Caco-2 (cell line): ENCODE measurements at regions not wholly inside any gene's neighbourhood (a gene's known extent, or its start where the extent isn't known, plus 50 kb on each side); places are given as distances from the start of the nearest gene placed in this dataset.
"Not testable (repeated sequence)": the region's sequence is repeated elsewhere in the genome, so short reads cannot be mapped to it uniquely, and the experiment has no call there.

Experiments used
- BruUV-seq: library from RNA; stranded (reverse); fragments of 400-500 nt; replicated peaks from 2 replicates; lab custom pipeline; 2021; lab: Mats Ljungman, UMichigan
- CTCF ChIA-PET: fragments of 300-600 bp; sonication (Branson Sonifier 250); formaldehyde crosslinking; loops from one replicate; lab custom pipeline; 2022; ENCODE audit warnings: antibody characterized with exemption; lab: Charles Lee
- POLR2A ChIA-PET: fragments of 300-600 bp; sonication (Branson Sonifier 250); formaldehyde crosslinking; loops from one replicate; lab custom pipeline; 2022; ENCODE audit warnings: antibody characterized with exemption; lab: Charles Lee
- DNase-seq, 2 experiments: peaks; one replicate each; pipeline versions ENCODE4 v3.0.0 to v3.0.0-alpha.2; 2020 to 2022
- H3K27me3 ChIP-seq: replicated peaks from 2 replicates; pipeline ENCODE4 v1.6.0; 2011; ENCODE audit warnings: low read length; ENCODE audit not compliant: control insufficient read depth, insufficient read depth
- H3K36me3 ChIP-seq: 2 replicates; pipeline ENCODE4 v1.5.1; 2011; ENCODE audit warnings: low read length; ENCODE audit not compliant: control insufficient read depth, insufficient read depth
- H3K4me1 ChIP-seq: fragments of 250-450 bp; sonication (Bioruptor Pico); 2 replicates; pipeline ENCODE4 v1.5.1; 2020; ENCODE audit warnings: mild to moderate bottlenecking
- H3K4me3 ChIP-seq: 2 replicates; pipeline ENCODE4 v1.5.1; 2011; ENCODE audit warnings: low read depth, mild to moderate bottlenecking, control low read depth, low read length
- H3K9me3 ChIP-seq: fragments of 250-450 bp; sonication (Bioruptor Pico); 2 replicates; pipeline ENCODE4 v1.5.1; 2020; ENCODE audit warnings: mild to moderate bottlenecking, moderate library complexity
- H3K27ac Mint-ChIP-seq: one replicate; pipeline ENCODE4 v1.8.0; 2022; ENCODE audit warnings: mixed read lengths; ENCODE audit not compliant: unreplicated experiment
- H3K27me3 Mint-ChIP-seq: one replicate; pipeline ENCODE4 v1.8.0; 2022; ENCODE audit warnings: mixed read lengths; ENCODE audit not compliant: insufficient read depth, unreplicated experiment
- H3K36me3 Mint-ChIP-seq: one replicate; pipeline ENCODE4 v1.8.0; 2022; ENCODE audit warnings: mild to moderate bottlenecking, mixed read lengths; ENCODE audit not compliant: insufficient read depth, unreplicated experiment
- H3K4me1 Mint-ChIP-seq: one replicate; pipeline ENCODE4 v1.8.0; 2022; ENCODE audit warnings: low read depth, mixed read lengths; ENCODE audit not compliant: unreplicated experiment
- H3K4me3 Mint-ChIP-seq: one replicate; pipeline ENCODE4 v1.8.0; 2022; ENCODE audit warnings: mild to moderate bottlenecking, moderate library complexity, mixed read lengths; ENCODE audit not compliant: unreplicated experiment
- H3K9me3 Mint-ChIP-seq: one replicate; pipeline ENCODE4 v1.8.0; 2022; ENCODE audit warnings: mixed read lengths; ENCODE audit not compliant: unreplicated experiment
- CTCF ChIP-seq, 2 experiments: fragments of 200-600 bp in 1 of 2; IDR thresholded peaks; 1 replicate in 1 of 2; 2 replicates in 1 of 2; pipeline versions ENCODE4 v1.5.1 to v1.8.0; 2011 to 2022; ENCODE audit warnings: antibody characterized with exemption in 1 of 2, control low read depth in 1 of 2, inconsistent platforms in 1 of 2, low read depth in 1 of 2, low read length in 1 of 2, mild to moderate bottlenecking in 1 of 2, moderate library complexity in 1 of 2; ENCODE audit not compliant: insufficient read depth in 1 of 2, severe bottlenecking in 1 of 2, unreplicated experiment in 1 of 2
- intact Hi-C: fragments of 100-400 bp; cut with micrococcal nuclease; formaldehyde crosslinking; loops from one replicate; pipeline ENCODE4 v1.10.0; 2022; ENCODE audit not compliant: unreplicated experiment

GRCh38 chr12:33942172-33942571, 80.1 kb upstream of the ALG10 start:
- ChIA-PET CTCF (interaction anchor here (1.0 kb wide), 1 partner anchor 1040 kb away, joined by 3 read pairs; no protein-coding TSS in a partner anchor), POLR2A (no interaction called here)
- Mint-ChIP-seq H3K4me1 (peaks cover 11% of the 10 kb centered on the region), H3K9me3 (no peaks in the 10 kb centered on the region), H3K27me3 (no peaks in the 10 kb centered on the region), H3K27ac (no peak overlapping the region), H3K36me3 (no peaks in the 10 kb centered on the region), H3K4me3 (no peak overlapping the region)
- Histone ChIP-seq H3K36me3 (no peaks in the 10 kb centered on the region), H3K27me3 (no peaks in the 10 kb centered on the region), H3K9me3 (no peaks in the 10 kb centered on the region), H3K4me1 (peaks cover 23% of the 10 kb centered on the region), H3K4me3 (no peak overlapping the region)
- TF ChIP-seq CTCF (IDR thresholded peaks at IDR 0.05; ENCODE audit: insufficient read depth in 1 of 2, low read depth in 1 of 2, low read length in 1 of 2, severe bottlenecking in 1 of 2, unreplicated experiment in 1 of 2): peak; percentile 57 to 62
- intact Hi-C loops: loop anchor here (1.0 kb wide), 1 partner anchor 35 kb away; no protein-coding TSS in a partner anchor
- no peak for DNase-seq
- BruUV-seq: no TSS peak

DNA sequence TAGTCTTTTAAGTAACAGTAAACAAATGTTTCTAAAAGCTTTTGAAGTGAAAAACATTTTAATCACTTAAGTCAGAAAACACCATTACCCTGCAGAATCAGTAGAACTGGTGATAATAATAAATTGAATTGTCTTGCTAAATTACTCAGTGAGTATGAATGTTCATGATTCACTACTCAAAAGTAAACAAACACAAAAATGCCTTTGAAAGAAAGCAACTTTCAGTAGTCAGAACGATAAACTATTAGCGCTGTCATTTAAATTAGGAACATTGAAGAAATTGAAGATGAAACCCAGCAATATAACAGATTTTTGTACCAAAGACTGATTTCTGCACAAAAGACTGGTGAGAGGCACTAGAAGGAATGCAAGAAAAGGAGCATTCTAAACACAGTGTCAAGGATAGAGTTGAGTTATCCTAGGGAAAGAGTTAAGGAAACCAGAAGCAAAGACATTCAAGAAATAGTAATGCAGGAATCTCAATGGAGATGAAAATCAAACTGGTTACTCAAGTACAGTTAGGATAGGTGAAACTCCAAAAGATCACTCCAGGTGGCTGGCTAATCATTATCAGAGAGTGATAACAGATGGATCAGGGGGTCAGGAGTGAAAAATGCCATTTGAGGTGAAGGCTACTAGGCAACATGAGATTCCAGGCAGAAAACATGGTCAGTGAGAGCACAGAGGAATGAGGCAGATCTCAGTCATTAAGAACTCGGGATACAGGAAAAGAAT, 77.4 kb upstream of the ALG10 start:
- H3K27ac Mint-ChIP-seq: peak overlapping the region; percentile 82
- intact Hi-C loops: loop anchor here (1.0 to 5.0 kb wide), 2 partner anchors 77 to 1188 kb away; partner anchors contain the start of genes ALG10 and YARS2
- CTCF ChIA-PET: no interaction called here
- peak overlapping the region; percentile 8 for H3K4me3 Mint-ChIP-seq
- peaks cover 23% of the 10 kb centered on the region for H3K4me1 ChIP-seq
- peaks cover 12% of the 10 kb centered on the region; the same call in 1 of the 2 replicates for H3K9me3 ChIP-seq
- H3K4me3 ChIP-seq: no peak overlapping the region
- no TSS peak for BruUV-seq
- no peaks in the 10 kb centered on the region for H3K27me3 Mint-ChIP-seq
- peaks cover 15% of the 10 kb centered on the region for H3K9me3 Mint-ChIP-seq
- no peak for TF ChIP-seq CTCF (IDR thresholded peaks at IDR 0.05; ENCODE audit: insufficient read depth in 1 of 2, low read depth in 1 of 2, low read length in 1 of 2, severe bottlenecking in 1 of 2, unreplicated experiment in 1 of 2)
- no peaks in the 10 kb centered on the region for H3K36me3 ChIP-seq
- peak; percentile 77 to 79 for DNase-seq
- POLR2A ChIA-PET: no interaction called here
- H3K4me1 Mint-ChIP-seq: peaks cover 11% of the 10 kb centered on the region
- no peaks in the 10 kb centered on the region for H3K36me3 Mint-ChIP-seq
- H3K27me3 ChIP-seq: no peaks in the 10 kb centered on the region

- intact Hi-C loops: loop anchor here (1.0 to 5.0 kb wide), 2 partner anchors 77 to 1188 kb away; partner anchors contain the start of genes ALG10 and YARS2
- Histone ChIP-seq H3K9me3 (peaks cover 14% of the 10 kb centered on the region; the same call in 1 of the 2 replicates), H3K27me3 (no peaks in the 10 kb centered on the region), H3K4me1 (peaks cover 23% of the 10 kb centered on the region), H3K4me3 (no peak overlapping the region), H3K36me3 (no peaks in the 10 kb centered on the region)
- Mint-ChIP-seq H3K36me3 (no peaks in the 10 kb centered on the region), H3K4me3 (peak overlapping the region; percentile 8), H3K4me1 (peaks cover 11% of the 10 kb centered on the region), H3K9me3 (peaks cover 20% of the 10 kb centered on the region), H3K27ac (peak overlapping the region; percentile 82), H3K27me3 (no peaks in the 10 kb centered on the region)
- TF ChIP-seq CTCF (IDR thresholded peaks at IDR 0.05; ENCODE audit: insufficient read depth in 1 of 2, low read depth in 1 of 2, low read length in 1 of 2, severe bottlenecking in 1 of 2, unreplicated experiment in 1 of 2): no peak
- no peak for DNase-seq
- CTCF ChIA-PET: no interaction called here
- POLR2A ChIA-PET: no interaction called here
- no TSS peak for BruUV-seq
Measured at GRCh38 chr12:33945438-33945784, 76.9 kb upstream of the ALG10 start.

DNA sequence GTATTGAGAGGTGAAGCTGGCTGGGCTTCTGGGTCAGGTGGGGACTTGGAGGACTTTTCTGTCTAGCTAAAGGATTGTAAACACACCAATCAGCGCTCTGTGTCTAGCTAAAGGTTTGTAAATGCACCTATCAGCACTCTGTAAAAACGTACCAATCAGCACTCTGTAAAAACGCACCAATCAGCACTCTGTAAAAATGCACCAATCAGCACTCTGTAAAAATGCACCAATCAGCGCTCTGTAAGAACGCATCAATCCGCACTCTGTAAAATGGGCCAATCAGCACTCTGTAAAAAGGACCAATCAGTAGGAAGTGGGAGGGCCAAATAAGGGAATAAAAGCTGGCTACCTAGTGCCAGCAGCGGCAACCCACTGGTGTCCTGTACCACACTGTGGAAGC, 56.1 kb upstream of the ALG10 start:
- H3K27me3 Mint-ChIP-seq, BruUV-seq, H3K36me3 Mint-ChIP-seq, H3K4me1 ChIP-seq, H3K27ac Mint-ChIP-seq, DNase-seq, H3K4me1 Mint-ChIP-seq, POLR2A ChIA-PET, H3K27me3 ChIP-seq, H3K36me3 ChIP-seq, H3K9me3 ChIP-seq, intact Hi-C loops, CTCF ChIA-PET, H3K4me3 ChIP-seq, H3K4me3 Mint-ChIP-seq, H3K9me3 Mint-ChIP-seq: not testable (repeated sequence)
